HFFc6 (cell line): ENCODE measurements at regions not wholly inside any gene's neighbourhood (a gene's known extent, or its start where the extent isn't known, plus 50 kb on each side); places are given as distances from the start of the nearest gene placed in this dataset.

Source experiments
- DNase-seq: peaks from one replicate; pipeline ENCODE4 v3.0.0-alpha.2; 2018
- H3K27ac Mint-ChIP-seq: 2 replicates; pipeline ENCODE4 v1.8.0; 2020; ENCODE audit warnings: mild to moderate bottlenecking, mixed read lengths
- H3K27me3 Mint-ChIP-seq: 2 replicates; pipeline ENCODE4 v1.8.0; 2021; ENCODE audit warnings: mild to moderate bottlenecking, moderate library complexity, mixed read lengths; ENCODE audit not compliant: insufficient read depth
- H3K36me3 Mint-ChIP-seq: 2 replicates; pipeline ENCODE4 v1.8.0; 2021; ENCODE audit warnings: low read depth, mixed read lengths
- H3K4me1 Mint-ChIP-seq: 2 replicates; pipeline ENCODE4 v1.8.0; 2020; ENCODE audit warnings: low read depth, mixed read lengths
- H3K4me3 Mint-ChIP-seq: 2 replicates; pipeline ENCODE4 v1.8.0; 2020; ENCODE audit warnings: mild to moderate bottlenecking, moderate library complexity, mixed read lengths
- H3K9me3 Mint-ChIP-seq: 2 replicates; pipeline ENCODE4 v1.8.0; 2020; ENCODE audit warnings: mild to moderate bottlenecking, mixed read lengths
- CTCF ChIP-seq: fragments of 200-600 bp; sonication (generic); IDR thresholded peaks from 2 replicates; pipeline ENCODE4 v1.5.0; 2021; ENCODE audit warnings: antibody characterized with exemption, mild to moderate bottlenecking

GRCh38 chr11:115676768-115677167 lies 172.6 kb upstream of the CADM1 start:
- Mint-ChIP-seq H3K4me3 (no peak overlapping the region), H3K9me3 (peaks cover 50% of the 10 kb centered on the region), H3K27ac (no peak overlapping the region), H3K36me3 (no peaks in the 10 kb centered on the region), H3K27me3 (no peaks in the 10 kb centered on the region; the same call in 1 of the 2 replicates), H3K4me1 (no peaks in the 10 kb centered on the region)
- no peak for TF ChIP-seq CTCF
- DNase-seq, result no peak

GRCh38 chr11:115676206-115676605 lies 172.0 kb upstream of the CADM1 start:
- Mint-ChIP-seq H3K27ac (no peak overlapping the region), H3K9me3 (peaks cover 47% of the 10 kb centered on the region), H3K4me1 (no peaks in the 10 kb centered on the region), H3K27me3 (no peaks in the 10 kb centered on the region; the same call in 1 of the 2 replicates), H3K36me3 (no peaks in the 10 kb centered on the region), H3K4me3 (no peak overlapping the region)
- no peak for TF ChIP-seq CTCF
- DNase-seq, result no peak

GRCh38 chr11:115674937-115675544 lies 170.8 kb upstream of the CADM1 start:
- H3K27ac Mint-ChIP-seq, result no peak overlapping the region
- peaks cover 44% of the 10 kb centered on the region for H3K9me3 Mint-ChIP-seq
- H3K4me3 Mint-ChIP-seq, result no peak overlapping the region
- no peak for DNase-seq
- H3K27me3 Mint-ChIP-seq, result no peaks in the 10 kb centered on the region; the same call in 1 of the 2 replicates
- H3K36me3 Mint-ChIP-seq, result no peaks in the 10 kb centered on the region
- no peaks in the 10 kb centered on the region for H3K4me1 Mint-ChIP-seq
- TF ChIP-seq CTCF, result no peak

GRCh38 chr11:115674176-115674936 lies 170.1 kb upstream of the CADM1 start:
- Mint-ChIP-seq H3K4me3 (no peak overlapping the region), H3K27me3 (no peaks in the 10 kb centered on the region; the same call in 1 of the 2 replicates), H3K9me3 (peaks cover 51% of the 10 kb centered on the region), H3K4me1 (no peaks in the 10 kb centered on the region), H3K27ac (no peak overlapping the region), H3K36me3 (no peaks in the 10 kb centered on the region; the same call in 1 of the 2 replicates)
- no peak for DNase-seq
- no peak for TF ChIP-seq CTCF

- Mint-ChIP-seq H3K9me3 (peaks cover 54% of the 10 kb centered on the region), H3K4me3 (no peak overlapping the region), H3K27me3 (no peaks in the 10 kb centered on the region; the same call in 1 of the 2 replicates), H3K4me1 (no peaks in the 10 kb centered on the region), H3K27ac (no peak overlapping the region), H3K36me3 (no peaks in the 10 kb centered on the region; the same call in 1 of the 2 replicates)
- no peak for DNase-seq
- TF ChIP-seq CTCF, result no peak
These were observed 169.5 kb upstream of the CADM1 start for GRCh38 chr11:115673720-115674119.
